GM12891 (cell line): ENCODE measurements at regions not wholly inside any gene's neighbourhood (a gene's known extent, or its start where the extent isn't known, plus 50 kb on each side); places are given as distances from the start of the nearest gene placed in this dataset.

ENCODE experiments used
- POLR2A ChIP-seq: IDR thresholded peaks from 2 replicates; pipeline ENCODE4 v1.6.1; 2011; ENCODE audit warnings: low read depth, low read length, control low read depth
- POLR2AphosphoS5 ChIP-seq: IDR thresholded peaks from 2 replicates; pipeline ENCODE4 v1.6.1; 2011; ENCODE audit warnings: low read depth, low read length, control low read depth
- TAF1 ChIP-seq: IDR thresholded peaks from 2 replicates; pipeline ENCODE4 v1.6.1; 2011; ENCODE audit warnings: low read depth, low read length, control low read depth

GRCh38 chr6:40288919-40289318 is 298.2 kb downstream of the LRFN2 start:
- TF ChIP-seq POLR2A (no peak), POLR2AphosphoS5 (no peak), TAF1 (no peak)
